Activated CD8-positive, alpha-beta T cell treated with anti-CD3 and anti-CD28 coated beads for 36 hours (primary cell): ENCODE measurements at regions not wholly inside any gene's neighbourhood (a gene's known extent, or its start where the extent isn't known, plus 50 kb on each side); places are given as distances from the start of the nearest gene placed in this dataset.

Experiments used
- ATAC-seq: fragments of 200-7000 bp; cut with Tn5 transposase; one replicate; pipeline ENCODE4 v1.10.0; 2021; ENCODE audit warnings: mild to moderate bottlenecking, moderate library complexity
- CTCF ChIA-PET: fragments of 350-600 bp; sonication (Branson Sonifier 250); formaldehyde crosslinking; loops from one replicate; lab custom pipeline; 2021; ENCODE audit warnings: antibody characterized with exemption; lab: Charles Lee
- POLR2A ChIA-PET: fragments of 350-600 bp; sonication (Branson Sonifier 250); formaldehyde crosslinking; loops from one replicate; lab custom pipeline; 2021; ENCODE audit warnings: antibody characterized with exemption; lab: Charles Lee
- DNase-seq: peaks from one replicate; pipeline ENCODE4 v3.0.0-alpha.2; 2020
- H3K27ac Mint-ChIP-seq: one replicate; pipeline ENCODE4 v1.8.0; 2021; ENCODE audit warnings: mild to moderate bottlenecking, mixed read lengths
- H3K27me3 Mint-ChIP-seq: one replicate; pipeline ENCODE4 v1.8.0; 2021; ENCODE audit warnings: mixed read lengths
- H3K36me3 Mint-ChIP-seq: one replicate; pipeline ENCODE4 v1.8.0; 2021; ENCODE audit warnings: low read depth, mixed read lengths
- H3K4me1 Mint-ChIP-seq: one replicate; pipeline ENCODE4 v1.8.0; 2021; ENCODE audit warnings: low read depth, mixed read lengths
- H3K4me3 Mint-ChIP-seq: one replicate; pipeline ENCODE4 v1.8.0; 2021; ENCODE audit warnings: mild to moderate bottlenecking, moderate library complexity, mixed read lengths
- H3K9me3 Mint-ChIP-seq: one replicate; pipeline ENCODE4 v1.8.0; 2021; ENCODE audit warnings: mixed read lengths
- intact Hi-C: fragments of 100-400 bp; cut with micrococcal nuclease; formaldehyde crosslinking; loops from one replicate; pipeline ENCODE4 v1.10.0; 2022
- TF ChIP-seq, protein P1 (sequence below): fragments of 200-600 bp; IDR thresholded peaks from one replicate; pipeline ENCODE4 v1.8.0; 2022; ENCODE audit warnings: antibody characterized with exemption, mild to moderate bottlenecking

DNA sequence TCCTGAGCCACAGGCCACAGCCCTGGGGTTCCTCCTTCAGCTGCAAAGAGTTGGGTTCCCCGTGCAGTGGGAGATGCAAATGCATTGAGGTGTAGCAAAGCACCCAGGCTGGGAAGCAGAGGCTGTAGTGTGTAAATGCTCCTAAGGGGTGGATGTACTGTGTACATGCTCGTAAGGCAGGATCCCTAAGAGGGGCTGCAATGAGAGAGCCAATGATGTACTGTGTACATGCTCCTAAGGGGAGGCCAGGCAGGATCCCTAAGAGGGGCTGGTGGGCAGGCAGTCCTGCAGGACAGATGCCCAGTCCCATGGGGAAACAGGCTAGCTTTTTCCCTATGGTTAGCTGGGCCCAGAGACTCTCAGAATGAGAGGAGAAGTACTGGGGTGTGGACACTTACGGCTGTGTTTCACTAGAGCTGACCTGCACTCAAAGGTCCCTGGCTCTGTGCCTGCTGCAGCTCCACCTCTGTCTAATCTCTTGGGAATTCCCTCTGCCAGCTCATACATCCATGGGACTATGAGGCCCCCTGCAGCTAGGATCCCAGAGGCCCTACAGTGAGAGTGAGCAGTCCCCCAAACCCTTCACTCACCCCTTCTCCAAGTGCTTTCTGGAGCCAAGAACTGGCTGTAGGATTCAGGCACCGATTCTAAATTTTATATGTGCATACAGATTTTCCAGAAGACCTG, 261.9 kb upstream of the LUZP2 start:
- intact Hi-C loops, result no loop called here
- Mint-ChIP-seq H3K4me1 (no peaks in the 10 kb centered on the region), H3K4me3 (no peak overlapping the region), H3K9me3 (peaks cover 5% of the 10 kb centered on the region), H3K27ac (no peak overlapping the region), H3K36me3 (no peaks in the 10 kb centered on the region), H3K27me3 (no peaks in the 10 kb centered on the region)
- ChIA-PET CTCF (no interaction called here), POLR2A (no interaction called here)
- DNase-seq (no peak), ATAC-seq (no peak)
- TF ChIP-seq, protein P1, sequence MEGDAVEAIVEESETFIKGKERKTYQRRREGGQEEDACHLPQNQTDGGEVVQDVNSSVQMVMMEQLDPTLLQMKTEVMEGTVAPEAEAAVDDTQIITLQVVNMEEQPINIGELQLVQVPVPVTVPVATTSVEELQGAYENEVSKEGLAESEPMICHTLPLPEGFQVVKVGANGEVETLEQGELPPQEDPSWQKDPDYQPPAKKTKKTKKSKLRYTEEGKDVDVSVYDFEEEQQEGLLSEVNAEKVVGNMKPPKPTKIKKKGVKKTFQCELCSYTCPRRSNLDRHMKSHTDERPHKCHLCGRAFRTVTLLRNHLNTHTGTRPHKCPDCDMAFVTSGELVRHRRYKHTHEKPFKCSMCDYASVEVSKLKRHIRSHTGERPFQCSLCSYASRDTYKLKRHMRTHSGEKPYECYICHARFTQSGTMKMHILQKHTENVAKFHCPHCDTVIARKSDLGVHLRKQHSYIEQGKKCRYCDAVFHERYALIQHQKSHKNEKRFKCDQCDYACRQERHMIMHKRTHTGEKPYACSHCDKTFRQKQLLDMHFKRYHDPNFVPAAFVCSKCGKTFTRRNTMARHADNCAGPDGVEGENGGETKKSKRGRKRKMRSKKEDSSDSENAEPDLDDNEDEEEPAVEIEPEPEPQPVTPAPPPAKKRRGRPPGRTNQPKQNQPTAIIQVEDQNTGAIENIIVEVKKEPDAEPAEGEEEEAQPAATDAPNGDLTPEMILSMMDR, result no peak

DNA sequence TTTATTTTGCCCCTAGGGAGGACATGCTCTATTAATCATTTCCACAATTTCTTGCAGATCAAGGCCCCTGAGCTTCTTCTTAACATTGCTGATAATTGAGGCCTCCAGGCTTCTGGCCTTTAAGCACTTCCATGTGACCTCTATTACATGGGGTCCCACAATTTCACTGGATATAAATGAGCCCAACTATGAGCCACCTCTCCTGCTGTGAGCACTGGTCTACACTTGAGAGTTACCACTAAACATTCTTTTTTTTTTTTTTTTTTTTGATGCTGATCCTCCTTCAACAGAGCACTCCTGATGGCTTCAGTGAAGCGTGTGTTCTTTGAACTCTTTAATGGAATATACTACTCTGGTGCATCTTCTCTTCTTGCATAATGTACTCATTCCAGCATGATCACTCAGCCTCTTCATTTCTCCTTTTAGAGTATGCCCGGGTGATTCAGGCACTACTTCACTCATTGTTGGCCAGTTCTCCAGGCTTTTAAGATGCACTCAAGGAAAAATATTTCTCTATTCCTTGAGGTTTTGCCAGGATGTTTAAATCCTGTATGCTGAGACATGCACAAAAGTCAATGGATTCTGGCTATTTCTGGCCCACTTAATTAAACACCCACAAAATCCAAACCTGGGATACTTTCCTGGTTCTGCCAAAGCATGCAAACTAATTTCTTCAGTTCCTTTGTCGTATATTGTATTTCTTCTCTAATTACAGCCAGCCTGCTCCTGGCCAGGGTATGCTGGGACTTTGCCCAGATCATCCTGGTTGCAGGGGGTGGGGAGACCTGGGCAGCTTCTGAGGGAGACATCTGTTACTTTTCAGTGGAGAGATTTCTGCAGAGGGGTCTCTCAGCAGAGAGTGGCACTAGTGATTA, 257.8 kb upstream of the LUZP2 start:
- Mint-ChIP-seq H3K4me1 (no peaks in the 10 kb centered on the region), H3K27me3 (no peaks in the 10 kb centered on the region), H3K9me3 (peaks cover 3% of the 10 kb centered on the region), H3K36me3 (no peaks in the 10 kb centered on the region), H3K4me3 (no peak overlapping the region), H3K27ac (no peak overlapping the region)
- intact Hi-C loops, result no loop called here
- ChIA-PET POLR2A (no interaction called here), CTCF (interaction anchor here (1.5 kb wide), 1 partner anchor 12 kb away, joined by 4 read pairs; no protein-coding TSS in a partner anchor)
- TF ChIP-seq, protein P1, result no peak
- ATAC-seq (no peak), DNase-seq (no peak)

DNA sequence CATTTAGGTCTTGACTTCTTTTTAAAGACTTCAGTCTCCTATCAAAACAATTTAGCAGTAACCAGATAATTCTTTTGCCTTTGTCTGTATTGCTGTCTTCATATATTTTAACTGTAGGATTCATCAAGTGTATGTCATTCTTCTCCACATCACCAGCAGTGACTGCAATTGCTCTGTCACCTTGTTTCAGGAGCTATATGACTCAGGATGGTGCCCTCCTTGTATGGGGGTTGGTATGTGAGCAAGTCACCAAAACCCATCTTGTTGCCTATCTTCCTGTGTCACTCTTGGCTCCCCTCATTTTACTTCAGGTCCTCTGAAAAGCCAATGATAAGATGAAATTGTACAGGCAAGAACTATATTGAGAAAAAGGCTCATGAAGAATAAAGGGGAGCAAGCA, 256.9 kb upstream of the LUZP2 start:
- CTCF ChIA-PET, result no interaction called here
- Mint-ChIP-seq H3K4me1 (no peaks in the 10 kb centered on the region), H3K9me3 (peaks cover 3% of the 10 kb centered on the region), H3K36me3 (no peaks in the 10 kb centered on the region), H3K4me3 (no peak overlapping the region), H3K27me3 (no peaks in the 10 kb centered on the region), H3K27ac (no peak overlapping the region)
- TF ChIP-seq, protein P1, result no peak
- ATAC-seq (no peak), DNase-seq (no peak)
- POLR2A ChIA-PET, result no interaction called here
- intact Hi-C loops, result no loop called here

DNA sequence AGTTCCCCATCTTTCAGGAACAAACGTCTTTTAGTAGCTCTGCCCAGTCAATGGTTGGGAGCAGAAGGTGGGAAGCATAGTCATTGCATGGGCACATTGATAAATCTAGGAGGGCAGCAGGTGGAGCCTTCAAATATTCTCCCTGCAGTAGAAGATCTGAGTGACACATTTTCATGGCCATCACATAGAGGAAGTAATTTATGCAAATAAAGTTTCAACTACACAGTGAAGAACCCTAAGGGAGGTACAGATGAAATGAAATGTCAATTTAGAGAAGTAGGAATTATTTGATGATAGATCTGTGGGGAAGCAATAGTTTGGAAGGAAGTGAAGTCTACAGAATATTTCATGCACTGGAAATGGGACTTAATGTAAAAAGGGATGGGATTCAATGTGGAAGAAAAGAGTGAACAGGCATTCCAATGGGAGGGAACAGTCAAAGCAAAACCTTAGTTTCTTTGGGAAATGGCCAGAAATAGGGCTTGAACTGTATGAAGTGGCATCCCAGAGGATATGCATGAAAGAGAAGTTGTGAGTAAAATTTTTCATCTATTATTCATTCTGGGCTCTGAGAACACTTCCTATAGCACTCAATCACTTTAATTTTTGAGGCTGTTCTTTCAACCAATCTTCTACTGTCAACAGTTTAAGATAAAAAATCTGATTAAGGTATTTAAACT, 256.2 kb upstream of the LUZP2 start:
- ChIA-PET POLR2A (no interaction called here), CTCF (no interaction called here)
- Mint-ChIP-seq H3K36me3 (no peaks in the 10 kb centered on the region), H3K27me3 (no peaks in the 10 kb centered on the region), H3K4me1 (no peaks in the 10 kb centered on the region), H3K9me3 (peaks cover 3% of the 10 kb centered on the region), H3K4me3 (no peak overlapping the region), H3K27ac (no peak overlapping the region)
- intact Hi-C loops, result no loop called here
- TF ChIP-seq, protein P1, result no peak
- ATAC-seq, result no peak
- DNase-seq, result no peak
